Memory B cell (primary cell): ENCODE measurements at regions not wholly inside any gene's neighbourhood (a gene's known extent, or its start where the extent isn't known, plus 50 kb on each side); places are given as distances from the start of the nearest gene placed in this dataset.

Experiments
- ATAC-seq: fragments of 150-1000 bp; cut with Tn5 transposase; 2 replicates; pipeline ENCODE4 v1.10.0; 2021; ENCODE audit warnings: low read depth, mild to moderate bottlenecking, moderate library complexity
- DNase-seq, 2 donors: peaks; one replicate each; pipeline ENCODE4 v3.0.0; 2022; ENCODE audit warnings: low spot score in 2 of 2
- H3K27ac Mint-ChIP-seq: one replicate; pipeline ENCODE4 v1.8.0; 2022; ENCODE audit warnings: mild to moderate bottlenecking, moderate library complexity, mixed read lengths
- H3K27me3 Mint-ChIP-seq: one replicate; pipeline ENCODE4 v1.8.0; 2022; ENCODE audit warnings: mixed read lengths
- H3K36me3 Mint-ChIP-seq: one replicate; pipeline ENCODE4 v1.8.0; 2022; ENCODE audit warnings: mild to moderate bottlenecking, mixed read lengths
- H3K4me1 Mint-ChIP-seq: one replicate; pipeline ENCODE4 v1.8.0; 2022; ENCODE audit warnings: mixed read lengths
- H3K4me3 Mint-ChIP-seq: one replicate; pipeline ENCODE4 v1.8.0; 2022; ENCODE audit warnings: mild to moderate bottlenecking, moderate library complexity, mixed read lengths
- H3K9me3 Mint-ChIP-seq: one replicate; pipeline ENCODE4 v1.8.0; 2022; ENCODE audit warnings: mixed read lengths

DNA sequence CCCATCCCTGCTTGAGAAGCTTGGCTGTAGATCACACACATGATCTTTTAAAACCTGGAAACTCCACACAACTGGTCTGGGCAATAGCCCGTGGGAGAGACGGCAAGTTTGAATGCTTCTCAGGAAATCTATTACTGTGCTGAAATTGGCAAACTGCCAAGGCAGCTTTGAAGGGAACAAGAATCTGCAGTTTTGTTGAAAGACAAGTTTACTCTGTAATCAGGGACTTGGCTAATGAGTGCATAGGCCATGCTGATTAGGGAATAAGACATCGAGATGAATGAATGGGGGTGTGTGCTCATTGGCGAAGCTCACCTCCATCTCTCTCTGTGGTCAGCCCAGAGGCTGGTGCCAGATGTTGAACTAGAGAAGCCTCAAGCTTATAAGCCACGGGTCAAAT is 218.8 kb downstream of the HIPK3 start:
- H3K4me3 Mint-ChIP-seq = no peak overlapping the region
- H3K27ac Mint-ChIP-seq = no peak overlapping the region
- ATAC-seq (no peak), DNase-seq (no peak)
- H3K27me3 Mint-ChIP-seq = peaks cover 4% of the 10 kb centered on the region
- H3K4me1 Mint-ChIP-seq = no peaks in the 10 kb centered on the region
- no peaks in the 10 kb centered on the region for H3K36me3 Mint-ChIP-seq
- no peaks in the 10 kb centered on the region for H3K9me3 Mint-ChIP-seq

GRCh38 chr11:33474866-33475265 is 217.7 kb downstream of the HIPK3 start:
- no peaks in the 10 kb centered on the region for H3K4me1 Mint-ChIP-seq
- no peak overlapping the region for H3K27ac Mint-ChIP-seq
- no peaks in the 10 kb centered on the region for H3K9me3 Mint-ChIP-seq
- no peak overlapping the region for H3K4me3 Mint-ChIP-seq
- DNase-seq (no peak), ATAC-seq (no peak)
- peaks cover 4% of the 10 kb centered on the region for H3K27me3 Mint-ChIP-seq
- H3K36me3 Mint-ChIP-seq = no peaks in the 10 kb centered on the region

DNA sequence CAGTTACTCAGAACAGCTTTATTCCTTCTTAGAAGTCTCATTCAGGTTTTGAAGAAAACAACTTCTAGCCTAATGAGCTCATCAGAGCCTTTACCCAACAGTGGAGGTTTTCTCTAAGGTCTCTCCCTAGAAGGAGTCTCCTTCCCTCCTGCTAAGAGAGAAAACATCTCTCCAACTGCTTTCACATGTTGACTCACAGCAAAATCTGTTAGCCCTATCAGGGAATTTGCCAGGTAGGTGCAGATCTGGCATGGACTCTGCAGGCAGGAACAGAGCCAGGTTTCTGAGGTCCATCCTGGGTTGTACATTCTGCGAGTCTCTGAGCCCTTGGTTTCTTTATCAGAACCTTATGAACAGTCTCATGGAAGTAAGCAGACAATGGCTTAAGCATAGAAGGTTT is 214.4 kb downstream of the HIPK3 start:
- ATAC-seq (no peak), DNase-seq (no peak)
- Mint-ChIP-seq H3K27me3 (peaks cover 5% of the 10 kb centered on the region), H3K4me1 (no peaks in the 10 kb centered on the region), H3K4me3 (no peak overlapping the region), H3K9me3 (no peaks in the 10 kb centered on the region), H3K27ac (no peak overlapping the region), H3K36me3 (no peaks in the 10 kb centered on the region)

DNA sequence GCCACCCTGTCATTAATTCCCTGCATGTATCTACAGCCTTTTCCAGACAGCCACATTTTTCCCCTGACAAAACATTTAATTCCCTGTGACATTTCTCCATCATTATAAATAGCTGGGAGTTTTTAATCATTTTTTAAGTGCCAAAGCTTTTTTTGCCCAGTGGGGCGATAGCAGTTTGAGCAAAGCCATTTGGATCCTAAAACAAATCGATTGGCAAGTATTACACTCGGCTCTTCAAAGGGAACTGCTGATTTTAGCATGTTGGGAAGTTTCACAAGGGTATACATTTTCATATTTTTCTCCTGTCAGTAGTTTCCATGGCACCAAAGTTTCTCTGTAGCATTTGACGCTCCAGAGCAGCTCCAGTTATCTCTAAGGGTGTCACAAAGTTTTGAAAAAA is 210.8 kb downstream of the HIPK3 start:
- Mint-ChIP-seq H3K9me3 (no peaks in the 10 kb centered on the region), H3K27me3 (peaks cover 16% of the 10 kb centered on the region), H3K27ac (no peak overlapping the region), H3K4me1 (no peaks in the 10 kb centered on the region), H3K36me3 (no peaks in the 10 kb centered on the region), H3K4me3 (no peak overlapping the region)
- DNase-seq = no peak
- ATAC-seq = no peak

- Mint-ChIP-seq H3K27ac (no peak overlapping the region), H3K4me1 (no peaks in the 10 kb centered on the region), H3K27me3 (peaks cover 17% of the 10 kb centered on the region), H3K9me3 (no peaks in the 10 kb centered on the region), H3K4me3 (no peak overlapping the region), H3K36me3 (no peaks in the 10 kb centered on the region)
- no peak for DNase-seq
- no peak for ATAC-seq
Observed at GRCh38 chr11:33463059-33463458, 205.9 kb downstream of the HIPK3 start.

GRCh38 chr11:33461369-33462125 is 204.4 kb downstream of the HIPK3 start:
- Mint-ChIP-seq H3K4me3 (no peak overlapping the region), H3K4me1 (no peaks in the 10 kb centered on the region), H3K36me3 (no peaks in the 10 kb centered on the region), H3K27ac (no peak overlapping the region), H3K27me3 (peaks cover 19% of the 10 kb centered on the region), H3K9me3 (no peaks in the 10 kb centered on the region)
- ATAC-seq (no peak), DNase-seq (no peak)

DNA sequence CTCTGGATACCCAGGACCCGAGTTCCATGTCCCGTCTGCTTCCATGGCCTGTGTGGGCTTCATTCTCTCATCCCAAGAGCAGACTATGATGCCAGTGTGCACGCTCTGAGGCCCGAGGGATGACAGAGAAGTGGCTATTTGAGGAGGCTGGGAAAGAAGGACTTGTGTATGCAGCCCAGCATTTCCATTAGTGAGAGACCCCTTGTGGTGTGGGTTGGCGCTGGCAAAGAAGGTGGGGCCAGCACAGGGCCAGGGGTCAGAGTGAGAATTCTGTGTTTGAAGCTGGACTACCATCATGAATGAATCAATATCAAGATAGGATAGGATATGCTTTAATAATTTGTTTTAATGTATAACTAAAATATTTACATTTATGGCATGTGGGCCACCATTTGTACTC is 200.8 kb downstream of the HIPK3 start:
- H3K27ac Mint-ChIP-seq = no peak overlapping the region

DNA sequence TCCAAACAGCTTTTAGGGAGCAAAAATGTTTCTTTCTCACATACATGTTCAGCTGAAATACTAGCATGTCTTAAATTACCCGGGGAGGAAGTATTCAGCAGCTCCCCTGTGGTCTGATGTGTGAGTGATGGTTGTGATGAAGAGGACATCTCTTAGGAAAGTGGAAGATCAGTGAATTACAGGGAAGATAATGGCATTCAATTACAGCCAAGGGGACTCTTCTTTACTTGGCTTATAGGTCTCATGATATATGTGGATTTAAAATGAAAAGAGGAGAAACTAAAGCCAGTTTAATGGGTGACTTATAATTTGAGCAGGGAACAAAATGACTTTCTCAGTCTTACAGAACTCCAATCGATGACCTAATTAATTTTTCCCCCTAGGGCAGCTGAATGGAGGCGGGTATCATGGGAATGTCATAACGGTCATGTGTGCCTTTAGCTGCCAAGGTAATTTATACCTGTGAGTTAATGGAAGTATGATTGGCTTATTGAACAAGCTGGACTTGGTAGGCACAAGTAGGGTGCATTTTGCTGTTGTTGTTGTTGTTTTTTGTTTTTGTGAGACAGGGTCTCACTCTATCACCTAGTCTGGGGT is 198.8 kb downstream of the HIPK3 start:
- no peaks in the 10 kb centered on the region for H3K9me3 Mint-ChIP-seq
- H3K27me3 Mint-ChIP-seq = peaks cover 16% of the 10 kb centered on the region
- no peaks in the 10 kb centered on the region for H3K4me1 Mint-ChIP-seq
- no peak overlapping the region for H3K27ac Mint-ChIP-seq
- H3K36me3 Mint-ChIP-seq = no peaks in the 10 kb centered on the region
- DNase-seq (no peak), ATAC-seq (no peak)
- H3K4me3 Mint-ChIP-seq = no peak overlapping the region

More for the DNA sequence above, 200.8 kb downstream of the HIPK3 start:
- no peak for ATAC-seq
- Mint-ChIP-seq H3K27me3 (peaks cover 11% of the 10 kb centered on the region), H3K4me1 (no peaks in the 10 kb centered on the region), H3K4me3 (no peak overlapping the region), H3K9me3 (no peaks in the 10 kb centered on the region), H3K36me3 (no peaks in the 10 kb centered on the region)
- no peak for DNase-seq

GRCh38 chr11:33454264-33454663 is 197.1 kb downstream of the HIPK3 start:
- no peak overlapping the region for H3K27ac Mint-ChIP-seq
- H3K36me3 Mint-ChIP-seq = no peaks in the 10 kb centered on the region
- no peaks in the 10 kb centered on the region for H3K4me1 Mint-ChIP-seq
- ATAC-seq = no peak
- no peak overlapping the region for H3K4me3 Mint-ChIP-seq
- DNase-seq = no peak
- peaks cover 15% of the 10 kb centered on the region for H3K27me3 Mint-ChIP-seq
- no peaks in the 10 kb centered on the region for H3K9me3 Mint-ChIP-seq

GRCh38 chr11:33452836-33453624 is 195.8 kb downstream of the HIPK3 start:
- no peak overlapping the region for H3K27ac Mint-ChIP-seq
- no peaks in the 10 kb centered on the region for H3K9me3 Mint-ChIP-seq
- DNase-seq = no peak
- H3K27me3 Mint-ChIP-seq = peaks cover 13% of the 10 kb centered on the region
- no peaks in the 10 kb centered on the region for H3K36me3 Mint-ChIP-seq
- no peak for ATAC-seq
- no peak overlapping the region for H3K4me3 Mint-ChIP-seq
- H3K4me1 Mint-ChIP-seq = no peaks in the 10 kb centered on the region

DNA sequence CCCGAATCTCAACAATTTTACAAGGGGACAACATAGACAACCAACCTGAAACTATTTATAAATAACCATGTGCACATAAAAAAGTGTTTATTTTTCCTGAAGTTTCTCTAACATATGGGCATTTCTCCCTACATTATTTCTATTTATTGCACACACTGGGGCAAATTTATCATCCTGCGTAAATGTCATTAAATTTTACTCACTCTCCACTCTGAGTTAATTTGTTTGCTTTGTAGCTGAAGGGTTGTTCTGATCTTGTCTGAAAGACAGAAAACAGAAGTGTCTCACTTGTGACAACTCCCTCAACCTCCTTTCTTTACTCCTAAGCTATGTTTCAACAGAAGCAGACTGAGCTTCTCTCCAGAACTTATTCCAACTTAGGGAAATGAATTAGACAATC is 194.2 kb downstream of the HIPK3 start:
- H3K27me3 Mint-ChIP-seq = peaks cover 16% of the 10 kb centered on the region
- no peaks in the 10 kb centered on the region for H3K4me1 Mint-ChIP-seq
- H3K4me3 Mint-ChIP-seq = no peak overlapping the region
- ATAC-seq = no peak
- DNase-seq = no peak
- no peak overlapping the region for H3K27ac Mint-ChIP-seq
- no peaks in the 10 kb centered on the region for H3K36me3 Mint-ChIP-seq
- H3K9me3 Mint-ChIP-seq = no peaks in the 10 kb centered on the region

DNA sequence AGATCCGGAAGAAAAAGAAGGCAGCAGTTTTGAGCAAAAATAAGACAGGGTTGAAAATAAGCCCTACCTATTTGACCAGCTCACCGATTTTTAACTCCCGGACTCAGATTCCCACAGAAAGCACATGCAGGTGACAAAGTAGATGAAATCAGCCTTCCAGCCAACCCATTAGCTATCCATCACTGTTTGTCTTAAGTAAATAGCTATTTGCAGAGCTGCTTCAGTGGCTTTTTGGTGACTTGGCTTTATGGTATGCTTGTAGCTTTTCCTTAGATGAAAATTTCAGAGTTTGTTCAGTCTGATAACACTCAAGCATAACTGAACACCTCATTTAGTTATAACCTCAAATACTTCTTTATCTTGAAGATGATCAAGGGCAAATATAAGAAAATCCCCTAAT is 192.6 kb downstream of the HIPK3 start:
- no peak overlapping the region for H3K27ac Mint-ChIP-seq
- peaks cover 14% of the 10 kb centered on the region for H3K27me3 Mint-ChIP-seq
- no peaks in the 10 kb centered on the region for H3K4me1 Mint-ChIP-seq
- no peaks in the 10 kb centered on the region for H3K36me3 Mint-ChIP-seq
- H3K9me3 Mint-ChIP-seq = no peaks in the 10 kb centered on the region
- DNase-seq (no peak), ATAC-seq (no peak)
- no peak overlapping the region for H3K4me3 Mint-ChIP-seq

DNA sequence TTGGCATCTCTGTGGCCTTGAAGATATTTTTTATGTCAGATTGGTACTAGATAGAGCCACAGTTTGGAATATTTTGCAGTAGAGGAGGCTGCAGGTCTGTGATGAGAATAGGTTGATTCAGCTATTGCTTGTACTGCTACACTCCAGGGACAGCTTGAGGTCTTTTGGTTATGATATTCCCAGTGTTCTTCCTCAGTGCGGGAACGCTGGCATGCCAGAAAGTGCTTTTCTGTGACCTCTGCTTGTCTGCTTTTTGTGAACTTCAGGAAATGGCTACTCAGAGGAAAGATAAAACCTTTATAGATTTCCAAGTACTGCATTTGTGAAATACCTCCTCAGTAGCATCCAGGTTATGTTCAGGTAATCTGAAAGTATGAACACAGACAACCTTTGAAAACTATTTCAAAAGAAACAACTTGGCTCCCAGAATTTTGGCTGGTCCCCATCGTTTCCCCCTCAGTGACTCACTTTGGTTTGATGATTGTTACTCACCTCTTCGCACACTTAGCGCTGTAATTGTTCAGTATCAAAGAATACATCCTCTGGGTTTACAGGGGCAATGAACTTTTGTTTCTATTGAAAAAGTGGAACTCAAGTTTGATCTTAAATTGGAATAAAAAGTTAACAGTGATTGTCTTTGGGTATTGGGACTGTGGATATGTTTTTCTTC is 191.4 kb downstream of the HIPK3 start:
- Mint-ChIP-seq H3K27ac (no peak overlapping the region), H3K4me1 (no peaks in the 10 kb centered on the region), H3K36me3 (no peaks in the 10 kb centered on the region), H3K4me3 (no peak overlapping the region), H3K9me3 (no peaks in the 10 kb centered on the region), H3K27me3 (peaks cover 18% of the 10 kb centered on the region)
- DNase-seq (no peak), ATAC-seq (no peak)

- DNase-seq = no peak
- H3K27ac Mint-ChIP-seq = no peak overlapping the region
Observed at GRCh38 chr11:33445761-33446161, 188.6 kb downstream of the HIPK3 start.

More at GRCh38 chr11:33445761-33446161, 188.6 kb downstream of the HIPK3 start:
- Mint-ChIP-seq H3K4me1 (no peaks in the 10 kb centered on the region), H3K4me3 (no peak overlapping the region), H3K27me3 (peaks cover 11% of the 10 kb centered on the region), H3K9me3 (peaks cover 2% of the 10 kb centered on the region), H3K36me3 (no peaks in the 10 kb centered on the region)
- no peak for ATAC-seq
